ENCODE measurements at regions not wholly inside any gene's neighbourhood (a gene's known extent, or its start where the extent isn't known, plus 50 kb on each side); places are given as distances from the start of the nearest gene placed in this dataset.

DNA sequence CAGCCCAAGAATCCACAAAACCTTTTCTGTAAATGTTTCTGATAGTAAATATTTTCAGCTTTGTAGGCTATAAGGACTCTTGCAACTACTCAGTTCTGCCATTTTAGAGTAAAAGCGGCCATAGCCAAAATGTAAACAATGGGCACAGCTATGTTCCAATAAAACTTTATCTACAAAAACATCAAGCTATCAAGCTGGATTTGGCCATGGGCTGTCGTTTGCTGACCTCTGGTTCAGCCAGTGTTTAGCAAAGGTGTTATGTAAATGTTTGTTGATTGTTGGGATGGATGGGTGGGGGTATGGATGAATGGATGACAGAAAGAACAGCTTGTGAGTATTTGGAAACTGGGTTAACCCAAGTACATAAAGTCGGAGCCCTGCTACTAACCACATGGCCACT is 111.1 kb upstream of the VRK1 start:
- TF ChIP-seq CTCF (IDR thresholded peaks at IDR 0.05) (no peak), EP300 (IDR thresholded peaks at IDR 0.05; ENCODE audit: low read depth) (no peak), POLR2A (IDR thresholded peaks at IDR 0.05) (no peak)

Measured in transverse colon (tissue), 3 donors.